ENCODE measurements at regions not wholly inside any gene's neighbourhood (a gene's known extent, or its start where the extent isn't known, plus 50 kb on each side); places are given as distances from the start of the nearest gene placed in this dataset.

DNA sequence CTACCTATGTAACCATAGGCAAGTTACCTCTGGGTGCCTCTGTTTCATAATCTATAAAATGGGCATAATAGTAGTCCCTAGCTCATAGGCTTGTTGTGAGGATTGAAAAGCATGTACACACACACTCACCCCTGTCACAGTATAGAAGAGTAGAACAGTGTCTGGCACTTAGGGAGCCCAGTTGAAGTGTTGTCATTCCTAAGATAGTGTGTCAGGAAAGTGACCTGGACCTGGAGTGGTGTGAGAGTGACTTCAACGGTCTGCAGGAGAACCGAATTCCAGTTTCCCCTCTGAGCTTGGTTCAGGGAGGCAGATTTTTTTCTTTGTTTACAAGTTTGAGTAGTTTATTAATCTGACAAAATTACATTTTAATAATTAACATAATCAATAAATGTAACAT, 229.9 kb upstream of the MAP3K7 start:
- FAIRE-seq (no peak), ATAC-seq (no peak), DNase-seq (ENCODE audit: low read depth, low spot score) (no peak)
- intact Hi-C loops (cut with micrococcal nuclease; ENCODE audit: unreplicated experiment) (no loop called here), in situ Hi-C loops (cut with MboI) (no loop called here)
- no peaks in the 10 kb centered on the region for H3K79me2 ChIP-seq (ENCODE audit: control insufficient read depth, insufficient read depth, low read length)
- no peaks in the 10 kb centered on the region for H4K20me1 ChIP-seq (ENCODE audit: control insufficient read depth, insufficient read depth)
- no peak overlapping the region for H3K9ac ChIP-seq (ENCODE audit: control insufficient read depth, insufficient read depth, low read length)
- no peaks in the 10 kb centered on the region for H3K27me3 ChIP-seq (replicated peaks in 1 of 2; ENCODE audit: control insufficient read depth in 2 of 2, insufficient read depth in 2 of 2, low read length in 1 of 2)
- no peaks in the 10 kb centered on the region for H3K9me3 ChIP-seq (replicated peaks; ENCODE audit: control insufficient read depth, insufficient read depth, low read length)
- no peak overlapping the region for H3K4me2 ChIP-seq (ENCODE audit: control insufficient read depth, insufficient read depth)
- no peaks in the 10 kb centered on the region for H3K36me3 ChIP-seq (ENCODE audit: control insufficient read depth in 2 of 2, insufficient read depth in 2 of 2, low read length in 1 of 2)
- H3K4me1 ChIP-seq (ENCODE audit: control insufficient read depth, insufficient read depth, low read length): no peaks in the 10 kb centered on the region
- ChIA-PET RAD21 (ENCODE audit: unreplicated experiment) (no interaction called here), SMC1A (ENCODE audit: uncharacterized antibody, unreplicated experiment) (interaction anchor here (1.0 kb wide), 1 partner anchor 198 kb away, joined by 4 read pairs; no protein-coding TSS in a partner anchor), POLR2A (no interaction called here), CTCF (no interaction called here)
- H3K4me3 ChIP-seq: no peak overlapping the region
- 66% methylated on average over 2 of the region's 2 CpGs for WGBS (ENCODE audit: insufficient coverage, insufficient replicate concordance, low lambda C conversion rate, missing lambda C conversion rate)
- BruUV-seq (replicated peaks): no TSS peak
- H2AFZ ChIP-seq (ENCODE audit: control insufficient read depth, low read depth, low read length): no peak overlapping the region
- TF ChIP-seq NR2C2 (IDR thresholded peaks at IDR 0.05; ENCODE audit: borderline replicate concordance, control insufficient read depth, insufficient read length, low read depth) (no peak), CREB1 (IDR thresholded peaks at IDR 0.05; ENCODE audit: low read depth) (no peak), NFIC (IDR thresholded peaks at IDR 0.05; ENCODE audit: low read depth, low read length) (no peak), HDAC6 (IDR thresholded peaks at IDR 0.05; ENCODE audit: unreplicated experiment) (no peak), TBL1XR1 (IDR thresholded peaks at IDR 0.05; ENCODE audit: low read depth, low read length) (no peak), SIN3A (IDR thresholded peaks at IDR 0.05; ENCODE audit: low read depth, low read length) (no peak), BMI1 (IDR thresholded peaks at IDR 0.05; ENCODE audit: borderline replicate concordance) (no peak), ZNF274 (IDR thresholded peaks at IDR 0.05; ENCODE audit: insufficient read depth, insufficient read length) (no peak), CBFB (IDR thresholded peaks at IDR 0.05; ENCODE audit: low read depth) (no peak), STAT1 (conservative IDR thresholded peaks at IDR 0.05) (no peak), ZNF24 (IDR thresholded peaks at IDR 0.05) (no peak), DPF2 (IDR thresholded peaks at IDR 0.05) (no peak), PML (IDR thresholded peaks at IDR 0.05; ENCODE audit: low read length) (no peak), HDAC2 (IDR thresholded peaks at IDR 0.05) (no peak)
- TF ChIP-seq, protein P1, sequence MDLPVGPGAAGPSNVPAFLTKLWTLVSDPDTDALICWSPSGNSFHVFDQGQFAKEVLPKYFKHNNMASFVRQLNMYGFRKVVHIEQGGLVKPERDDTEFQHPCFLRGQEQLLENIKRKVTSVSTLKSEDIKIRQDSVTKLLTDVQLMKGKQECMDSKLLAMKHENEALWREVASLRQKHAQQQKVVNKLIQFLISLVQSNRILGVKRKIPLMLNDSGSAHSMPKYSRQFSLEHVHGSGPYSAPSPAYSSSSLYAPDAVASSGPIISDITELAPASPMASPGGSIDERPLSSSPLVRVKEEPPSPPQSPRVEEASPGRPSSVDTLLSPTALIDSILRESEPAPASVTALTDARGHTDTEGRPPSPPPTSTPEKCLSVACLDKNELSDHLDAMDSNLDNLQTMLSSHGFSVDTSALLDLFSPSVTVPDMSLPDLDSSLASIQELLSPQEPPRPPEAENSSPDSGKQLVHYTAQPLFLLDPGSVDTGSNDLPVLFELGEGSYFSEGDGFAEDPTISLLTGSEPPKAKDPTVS (IDR thresholded peaks at IDR 0.05; ENCODE audit: low read depth, low read length): no peak
- TF ChIP-seq, protein P2, sequence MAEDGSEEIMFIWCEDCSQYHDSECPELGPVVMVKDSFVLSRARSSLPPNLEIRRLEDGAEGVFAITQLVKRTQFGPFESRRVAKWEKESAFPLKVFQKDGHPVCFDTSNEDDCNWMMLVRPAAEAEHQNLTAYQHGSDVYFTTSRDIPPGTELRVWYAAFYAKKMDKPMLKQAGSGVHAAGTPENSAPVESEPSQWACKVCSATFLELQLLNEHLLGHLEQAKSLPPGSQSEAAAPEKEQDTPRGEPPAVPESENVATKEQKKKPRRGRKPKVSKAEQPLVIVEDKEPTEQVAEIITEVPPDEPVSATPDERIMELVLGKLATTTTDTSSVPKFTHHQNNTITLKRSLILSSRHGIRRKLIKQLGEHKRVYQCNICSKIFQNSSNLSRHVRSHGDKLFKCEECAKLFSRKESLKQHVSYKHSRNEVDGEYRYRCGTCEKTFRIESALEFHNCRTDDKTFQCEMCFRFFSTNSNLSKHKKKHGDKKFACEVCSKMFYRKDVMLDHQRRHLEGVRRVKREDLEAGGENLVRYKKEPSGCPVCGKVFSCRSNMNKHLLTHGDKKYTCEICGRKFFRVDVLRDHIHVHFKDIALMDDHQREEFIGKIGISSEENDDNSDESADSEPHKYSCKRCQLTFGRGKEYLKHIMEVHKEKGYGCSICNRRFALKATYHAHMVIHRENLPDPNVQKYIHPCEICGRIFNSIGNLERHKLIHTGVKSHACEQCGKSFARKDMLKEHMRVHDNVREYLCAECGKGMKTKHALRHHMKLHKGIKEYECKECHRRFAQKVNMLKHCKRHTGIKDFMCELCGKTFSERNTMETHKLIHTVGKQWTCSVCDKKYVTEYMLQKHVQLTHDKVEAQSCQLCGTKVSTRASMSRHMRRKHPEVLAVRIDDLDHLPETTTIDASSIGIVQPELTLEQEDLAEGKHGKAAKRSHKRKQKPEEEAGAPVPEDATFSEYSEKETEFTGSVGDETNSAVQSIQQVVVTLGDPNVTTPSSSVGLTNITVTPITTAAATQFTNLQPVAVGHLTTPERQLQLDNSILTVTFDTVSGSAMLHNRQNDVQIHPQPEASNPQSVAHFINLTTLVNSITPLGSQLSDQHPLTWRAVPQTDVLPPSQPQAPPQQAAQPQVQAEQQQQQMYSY (CRISPR knock-in tag; IDR thresholded peaks at IDR 0.05): no peak
- TF ChIP-seq, protein P3, sequence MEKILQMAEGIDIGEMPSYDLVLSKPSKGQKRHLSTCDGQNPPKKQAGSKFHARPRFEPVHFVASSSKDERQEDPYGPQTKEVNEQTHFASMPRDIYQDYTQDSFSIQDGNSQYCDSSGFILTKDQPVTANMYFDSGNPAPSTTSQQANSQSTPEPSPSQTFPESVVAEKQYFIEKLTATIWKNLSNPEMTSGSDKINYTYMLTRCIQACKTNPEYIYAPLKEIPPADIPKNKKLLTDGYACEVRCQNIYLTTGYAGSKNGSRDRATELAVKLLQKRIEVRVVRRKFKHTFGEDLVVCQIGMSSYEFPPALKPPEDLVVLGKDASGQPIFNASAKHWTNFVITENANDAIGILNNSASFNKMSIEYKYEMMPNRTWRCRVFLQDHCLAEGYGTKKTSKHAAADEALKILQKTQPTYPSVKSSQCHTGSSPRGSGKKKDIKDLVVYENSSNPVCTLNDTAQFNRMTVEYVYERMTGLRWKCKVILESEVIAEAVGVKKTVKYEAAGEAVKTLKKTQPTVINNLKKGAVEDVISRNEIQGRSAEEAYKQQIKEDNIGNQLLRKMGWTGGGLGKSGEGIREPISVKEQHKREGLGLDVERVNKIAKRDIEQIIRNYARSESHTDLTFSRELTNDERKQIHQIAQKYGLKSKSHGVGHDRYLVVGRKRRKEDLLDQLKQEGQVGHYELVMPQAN (conservative IDR thresholded peaks at IDR 0.05): no peak
- TF ChIP-seq, protein P4, sequence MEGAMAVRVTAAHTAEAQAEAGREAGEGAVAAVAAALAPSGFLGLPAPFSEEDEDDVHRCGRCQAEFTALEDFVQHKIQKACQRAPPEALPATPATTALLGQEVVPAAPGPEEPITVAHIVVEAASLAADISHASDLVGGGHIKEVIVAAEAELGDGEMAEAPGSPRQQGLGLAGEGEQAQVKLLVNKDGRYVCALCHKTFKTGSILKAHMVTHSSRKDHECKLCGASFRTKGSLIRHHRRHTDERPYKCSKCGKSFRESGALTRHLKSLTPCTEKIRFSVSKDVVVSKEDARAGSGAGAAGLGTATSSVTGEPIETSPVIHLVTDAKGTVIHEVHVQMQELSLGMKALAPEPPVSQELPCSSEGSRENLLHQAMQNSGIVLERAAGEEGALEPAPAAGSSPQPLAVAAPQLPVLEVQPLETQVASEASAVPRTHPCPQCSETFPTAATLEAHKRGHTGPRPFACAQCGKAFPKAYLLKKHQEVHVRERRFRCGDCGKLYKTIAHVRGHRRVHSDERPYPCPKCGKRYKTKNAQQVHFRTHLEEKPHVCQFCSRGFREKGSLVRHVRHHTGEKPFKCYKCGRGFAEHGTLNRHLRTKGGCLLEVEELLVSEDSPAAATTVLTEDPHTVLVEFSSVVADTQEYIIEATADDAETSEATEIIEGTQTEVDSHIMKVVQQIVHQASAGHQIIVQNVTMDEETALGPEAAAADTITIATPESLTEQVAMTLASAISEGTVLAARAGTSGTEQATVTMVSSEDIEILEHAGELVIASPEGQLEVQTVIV (IDR thresholded peaks at IDR 0.05; ENCODE audit: borderline replicate concordance, partially characterized antibody): no peak
- H3K27ac ChIP-seq (ENCODE audit: control insufficient read depth, insufficient read depth): no peak overlapping the region

Measured in GM12878 (cell line).